Skin epidermis (tissue), 12 donors: ENCODE measurements at regions not wholly inside any gene's neighbourhood (a gene's known extent, or its start where the extent isn't known, plus 50 kb on each side); places are given as distances from the start of the nearest gene placed in this dataset.

ENCODE experiments used
- H3K27ac ChIP-seq, 21 experiments: fragments of 200-600 bp; sonication (generic) in 11 of 21; one replicate each; pipeline ENCODE4 v1.5.0; 2020; ENCODE audit warnings: mild to moderate bottlenecking in 3 of 21, inconsistent platforms in 2 of 21, moderate library complexity in 2 of 21
- H3K4me3 ChIP-seq, 7 experiments: fragments of 200-600 bp; sonication (generic) in 2 of 7; one replicate each; pipeline ENCODE4 v1.5.0; 2020; ENCODE audit warnings: inconsistent platforms in 2 of 7, mild to moderate bottlenecking in 2 of 7, moderate library complexity in 1 of 7

DNA sequence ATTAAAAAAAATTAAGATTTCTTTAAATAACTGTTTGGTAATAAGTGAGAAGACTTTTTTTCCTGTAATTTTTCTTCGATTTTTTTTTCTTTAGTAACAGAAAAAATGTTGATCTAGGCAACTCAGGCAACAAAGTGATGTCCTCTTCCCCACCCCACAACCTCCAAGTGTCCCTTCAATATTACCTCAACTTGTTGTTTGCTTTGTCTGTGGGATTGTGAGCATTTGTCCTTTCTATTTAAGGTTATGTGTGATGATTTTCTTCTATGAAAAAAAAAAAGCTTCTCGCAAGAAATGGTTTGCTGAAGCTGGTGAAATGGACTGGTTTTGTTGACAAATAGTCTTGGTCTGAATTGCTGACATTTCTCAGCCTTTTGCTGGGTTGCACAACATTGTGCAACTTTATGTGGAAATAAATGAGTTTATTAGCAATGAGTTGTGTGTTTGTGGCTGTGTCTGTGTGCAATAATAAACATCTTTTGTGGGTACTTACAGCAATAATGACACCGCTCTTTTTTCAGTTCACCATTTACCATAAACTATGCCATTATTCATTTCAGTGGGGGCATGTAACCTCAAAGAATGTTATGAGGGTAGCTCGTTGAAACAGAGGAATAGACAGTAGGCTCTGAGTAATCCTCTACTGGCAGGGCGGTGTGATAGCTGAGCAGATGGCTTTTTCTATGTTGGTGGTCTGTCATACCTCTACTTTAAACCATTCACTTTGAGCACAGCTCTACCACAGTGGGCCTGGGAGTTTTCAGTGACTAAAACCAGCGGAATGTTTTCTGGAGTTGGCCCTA is 218.4 kb downstream of the HLX start:
- H3K27ac ChIP-seq, result peak overlapping the region in 15 of 21 experiments; percentile 11 to 76 (median 40)
- no peak overlapping the region for H3K4me3 ChIP-seq

GRCh38 chr1:221098471-221099405 is 219.5 kb downstream of the HLX start:
- Histone ChIP-seq H3K27ac (peak overlapping the region in 16 of 21 experiments; percentile 4 to 76 (median 38)), H3K4me3 (no peak overlapping the region)

DNA sequence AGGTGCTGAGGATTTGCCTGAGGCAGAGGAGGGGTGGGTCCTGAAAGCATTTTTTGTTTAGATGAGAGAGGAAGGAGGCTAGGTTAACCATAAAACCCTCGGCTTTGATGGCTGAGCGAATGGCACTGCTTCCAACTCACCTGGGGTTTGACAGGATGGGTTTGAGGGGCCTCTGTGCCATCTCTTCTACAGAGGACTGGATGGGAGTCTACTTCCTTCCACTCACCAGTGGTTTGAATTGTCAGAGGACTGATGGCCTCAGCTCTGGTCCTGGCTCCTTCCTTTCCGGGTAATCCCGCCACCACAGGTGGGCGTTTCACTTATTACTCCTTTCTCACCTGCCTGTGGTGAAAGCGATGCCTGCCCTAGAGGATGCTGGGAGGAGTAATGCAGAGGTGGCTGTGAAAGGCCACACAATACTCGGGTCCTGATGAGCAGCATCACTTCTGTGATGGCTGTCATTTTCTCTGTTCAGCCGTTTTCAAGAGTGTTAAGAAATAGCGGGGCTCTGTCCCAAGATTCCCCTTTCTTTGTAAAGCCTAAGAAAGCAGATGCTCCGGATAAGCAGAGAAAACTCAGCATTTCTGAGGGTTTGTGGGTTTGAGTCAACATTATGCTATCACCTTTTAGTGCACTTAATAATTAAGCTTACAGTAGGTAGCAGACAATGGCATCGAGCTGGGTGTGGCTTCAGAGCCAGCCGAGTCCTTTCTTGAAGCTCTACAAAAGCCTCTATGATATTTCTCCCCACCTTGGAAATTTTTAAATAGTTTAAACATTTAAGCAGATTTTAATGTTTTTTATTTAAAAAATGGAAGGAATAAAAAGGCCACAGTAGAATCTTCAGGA is 220.7 kb downstream of the HLX start:
- Histone ChIP-seq H3K4me3 (no peak overlapping the region), H3K27ac (peak overlapping the region in 13 of 21 experiments; percentile 8 to 76 (median 40))

DNA sequence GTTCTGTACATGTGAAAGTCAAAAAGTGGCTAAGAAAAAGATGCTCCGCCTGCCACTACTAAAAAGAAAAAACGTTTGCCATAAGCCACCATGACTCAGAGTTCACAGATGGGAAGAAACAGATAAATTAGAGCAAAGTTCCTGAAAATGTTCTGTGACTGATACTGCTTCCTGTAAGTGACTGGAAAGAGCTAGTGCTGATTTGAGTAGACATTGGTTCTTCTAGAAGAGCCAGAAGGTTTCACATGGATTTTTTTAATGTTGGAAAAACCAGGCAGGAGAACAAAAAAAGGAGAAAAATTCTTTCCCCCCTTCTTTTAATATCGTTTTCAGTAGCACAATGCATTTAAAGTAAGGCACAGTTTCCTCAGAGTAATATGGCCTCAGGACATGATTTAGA is 221.4 kb downstream of the HLX start:
- Histone ChIP-seq H3K27ac (peak overlapping the region in 8 of 21 experiments; percentile 4 to 80 (median 22)), H3K4me3 (no peak overlapping the region)

DNA sequence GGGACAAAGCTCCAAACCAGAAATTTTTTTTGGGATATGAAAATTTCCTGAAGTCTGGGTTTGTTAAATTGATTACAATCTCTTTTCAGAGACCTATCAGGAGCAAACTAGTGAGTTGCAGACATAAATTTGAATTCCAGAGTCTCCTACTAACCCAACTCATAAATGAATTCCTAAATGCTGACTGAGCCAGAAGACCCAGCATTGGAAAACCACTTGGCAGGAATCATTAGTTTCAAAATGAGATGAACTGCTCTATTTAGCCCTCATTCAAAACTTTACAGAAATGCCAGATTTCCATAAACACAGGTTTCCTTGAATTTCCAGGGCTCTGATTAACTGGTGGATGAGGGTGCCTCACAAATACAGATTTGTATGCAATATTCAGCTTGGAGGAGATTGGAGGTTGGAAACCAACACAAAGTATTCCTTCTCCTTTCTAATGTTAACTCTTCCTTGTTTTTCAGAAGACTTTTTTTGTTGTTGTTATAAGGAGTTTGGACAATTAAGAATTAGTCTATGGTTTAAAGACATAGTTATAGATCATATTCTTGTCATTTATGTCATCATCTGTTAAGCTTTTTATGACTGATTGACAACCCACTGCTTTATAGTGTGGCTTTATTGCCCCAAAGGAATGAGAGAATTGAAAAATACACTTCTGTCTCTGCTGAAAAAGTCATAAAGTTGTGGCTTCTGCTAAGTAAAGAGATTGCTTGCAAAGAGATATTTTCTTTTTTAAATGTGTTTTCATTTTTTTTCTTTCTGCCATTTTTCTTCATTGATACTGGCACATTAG is 222.8 kb downstream of the HLX start:
- Histone ChIP-seq H3K27ac (peak overlapping the region in 4 of 21 experiments; percentile 24 to 80 (median 56)), H3K4me3 (no peak overlapping the region)

DNA sequence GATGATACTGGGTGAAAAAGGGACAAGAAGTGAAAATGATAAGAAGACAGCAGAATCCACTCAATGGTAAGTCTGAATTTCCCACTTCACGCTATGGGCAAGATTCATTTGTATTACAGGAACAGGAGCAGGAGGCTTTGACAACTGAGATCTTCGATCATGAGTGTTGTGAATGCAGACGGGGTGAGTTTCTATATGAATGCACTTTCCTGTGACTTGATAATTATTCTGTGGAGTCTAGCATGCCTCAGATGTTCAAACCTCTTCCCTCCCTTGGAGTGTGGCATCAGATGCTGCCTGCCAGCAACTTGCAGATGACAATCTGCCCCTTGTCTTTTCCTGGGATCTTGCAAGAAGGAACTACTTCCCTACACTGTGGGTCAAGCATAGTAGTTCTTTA is 225.4 kb downstream of the HLX start:
- no peak overlapping the region for H3K4me3 ChIP-seq
- H3K27ac ChIP-seq, result no peak overlapping the region

GRCh38 chr1:221105578-221105977 is 226.3 kb downstream of the HLX start:
- Histone ChIP-seq H3K4me3 (no peak overlapping the region), H3K27ac (no peak overlapping the region)

DNA sequence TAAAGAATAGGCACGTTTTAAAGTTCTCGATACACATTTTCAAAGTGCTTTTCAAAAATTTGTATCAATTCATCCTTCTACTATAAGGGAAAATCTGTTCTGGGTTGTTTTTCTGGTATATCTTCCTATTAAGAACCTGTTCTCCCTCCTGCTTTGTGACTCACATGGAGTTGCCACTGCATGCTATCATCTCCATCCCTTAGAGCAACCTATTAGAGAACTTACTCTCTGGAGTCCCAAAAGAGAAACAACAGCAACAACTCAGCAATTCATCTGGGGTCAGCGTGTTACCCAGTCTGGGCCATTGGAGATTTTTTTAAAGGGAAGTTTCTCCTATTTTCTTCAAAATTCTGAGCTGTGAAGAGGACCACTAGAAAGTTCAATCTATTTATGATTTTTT is 227.4 kb downstream of the HLX start:
- Histone ChIP-seq H3K4me3 (no peak overlapping the region), H3K27ac (no peak overlapping the region)

GRCh38 chr1:221109930-221110329 is 230.7 kb downstream of the HLX start:
- Histone ChIP-seq H3K27ac (no peak overlapping the region), H3K4me3 (no peak overlapping the region)

DNA sequence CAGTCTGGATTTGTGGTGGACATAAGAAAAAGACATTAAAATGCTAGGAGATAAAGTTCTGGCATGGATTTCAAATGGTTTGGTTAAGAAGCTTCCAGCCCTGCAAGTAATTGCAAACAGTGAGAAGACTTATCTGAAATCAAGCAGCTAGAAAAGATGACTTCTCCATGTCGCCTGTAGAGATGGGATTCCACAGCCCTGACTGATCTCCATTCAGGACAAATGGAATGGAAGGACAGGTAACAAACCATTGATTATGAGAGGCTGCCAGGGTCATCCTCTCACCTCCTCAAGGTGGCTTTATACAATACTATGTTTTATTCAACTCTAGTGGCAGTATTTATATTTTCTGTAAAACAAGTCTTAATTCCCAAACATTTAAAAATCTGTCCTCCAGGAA is 237.9 kb downstream of the HLX start:
- no peak overlapping the region for H3K4me3 ChIP-seq
- H3K27ac ChIP-seq, result peak overlapping the region in 3 of 21 experiments; percentile 15 to 29 (median 26)

GRCh38 chr1:221117548-221117951 is 238.3 kb downstream of the HLX start:
- Histone ChIP-seq H3K4me3 (no peak overlapping the region), H3K27ac (peak overlapping the region in 3 of 21 experiments; percentile 15 to 60 (median 26))

- H3K4me3 ChIP-seq, result no peak overlapping the region
Observed at GRCh38 chr1:221118176-221118937, 239.1 kb downstream of the HLX start.

DNA sequence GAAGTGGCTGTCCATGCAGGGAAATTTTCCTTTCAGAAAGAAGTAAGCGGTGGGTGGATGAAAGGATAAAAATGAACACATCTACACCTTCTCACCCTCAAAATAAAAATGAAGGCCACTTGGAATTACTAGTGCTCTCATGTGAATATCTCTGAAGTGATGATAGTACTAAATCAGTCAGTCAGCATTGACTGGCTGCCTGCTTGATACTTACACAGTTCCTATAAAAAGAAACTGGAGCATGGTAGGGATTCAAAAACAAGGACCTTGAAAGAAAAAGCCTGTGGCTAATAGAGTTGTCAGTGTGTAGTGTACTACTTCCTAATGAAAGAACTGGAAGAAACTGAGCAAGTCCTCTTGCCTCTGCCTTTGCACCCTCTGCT is 239.7 kb downstream of the HLX start:
- no peak overlapping the region for H3K27ac ChIP-seq
- H3K4me3 ChIP-seq, result no peak overlapping the region

More at GRCh38 chr1:221118176-221118937, 239.1 kb downstream of the HLX start:
- H3K27ac ChIP-seq, result peak overlapping the region in 4 of 21 experiments; percentile 15 to 60 (median 42)

GRCh38 chr1:221122501-221122900 is 243.3 kb downstream of the HLX start:
- no peak overlapping the region for H3K4me3 ChIP-seq

GRCh38 chr1:221125976-221126375 is 246.7 kb downstream of the HLX start:
- no peak overlapping the region for H3K27ac ChIP-seq
- H3K4me3 ChIP-seq, result no peak overlapping the region

More at GRCh38 chr1:221122501-221122900, 243.3 kb downstream of the HLX start:
- no peak overlapping the region for H3K27ac ChIP-seq

GRCh38 chr1:221137666-221138065 is 258.4 kb downstream of the HLX start:
- H3K27ac ChIP-seq, result no peak overlapping the region

DNA sequence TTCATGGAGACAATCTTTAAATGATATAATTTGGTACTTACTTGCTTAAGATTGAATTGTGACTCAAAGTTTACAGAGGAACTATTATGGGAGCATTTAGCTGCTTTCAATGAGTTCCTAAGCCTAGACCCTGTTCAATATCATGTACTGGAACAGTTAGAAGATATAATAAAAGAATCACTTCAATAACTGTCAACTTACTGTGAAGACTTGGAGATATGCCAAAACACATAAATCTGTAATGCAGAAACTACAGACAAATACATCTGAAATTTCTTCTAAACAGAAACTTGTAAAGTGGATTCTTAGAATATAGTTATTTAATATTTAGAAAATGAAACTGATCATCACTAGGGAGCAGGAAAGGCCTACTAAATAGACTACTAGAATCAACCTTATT is 259.3 kb downstream of the HLX start:
- no peak overlapping the region for H3K4me3 ChIP-seq
- no peak overlapping the region for H3K27ac ChIP-seq

More at GRCh38 chr1:221137666-221138065, 258.4 kb downstream of the HLX start:
- H3K4me3 ChIP-seq, result no peak overlapping the region

GRCh38 chr1:221139991-221140390 is 260.7 kb downstream of the HLX start:
- no peak overlapping the region for H3K4me3 ChIP-seq
- no peak overlapping the region for H3K27ac ChIP-seq
